SK-N-SH treated with all-trans-retinoic acid at 6 μM for 48 hours (cell line): ENCODE measurements at regions not wholly inside any gene's neighbourhood (a gene's known extent, or its start where the extent isn't known, plus 50 kb on each side); places are given as distances from the start of the nearest gene placed in this dataset.

Experiments
- ARNTL ChIP-seq: fragments of 450-650 bp; formaldehyde crosslinking; IDR thresholded peaks from 2 replicates; pipeline ENCODE4 v1.5.0; 2020; ENCODE audit warnings: low read depth, mild to moderate bottlenecking, moderate library complexity, borderline replicate concordance
- ESRRG ChIP-seq: fragments of 250-450 bp; sonication (Bioruptor Pico); IDR thresholded peaks from 2 replicates; pipeline ENCODE4 v1.6.1; 2021; ENCODE audit warnings: mild to moderate bottlenecking
- RARB ChIP-seq: fragments of 250-450 bp; sonication (Bioruptor Pico); IDR thresholded peaks from 2 replicates; pipeline ENCODE4 v1.8.0; 2021; ENCODE audit warnings: mild to moderate bottlenecking, moderate library complexity
- SNAI2 ChIP-seq: fragments of 250-450 bp; sonication (Bioruptor Pico); IDR thresholded peaks from 2 replicates; pipeline ENCODE4 v1.5.0; 2020; ENCODE audit warnings: mild to moderate bottlenecking, moderate library complexity
- TCF4 ChIP-seq: fragments of 250-450 bp; sonication (Bioruptor Pico); IDR thresholded peaks from 2 replicates; pipeline ENCODE4 v1.8.0; 2021; ENCODE audit warnings: mild to moderate bottlenecking, moderate library complexity, borderline replicate concordance
- ZFP3 ChIP-seq: fragments of 250-450 bp; sonication (Bioruptor Pico); IDR thresholded peaks from 2 replicates; pipeline ENCODE4 v1.5.0; 2020; ENCODE audit warnings: mild to moderate bottlenecking, moderate library complexity
- ZFP30 ChIP-seq: fragments of 450-650 bp; formaldehyde crosslinking; IDR thresholded peaks from 2 replicates; pipeline ENCODE4 v1.5.0; 2022; ENCODE audit warnings: mild to moderate bottlenecking, moderate library complexity
- ZNF8 ChIP-seq: fragments of 450-650 bp; formaldehyde crosslinking; IDR thresholded peaks from 2 replicates; pipeline ENCODE4 v1.5.0; 2020; ENCODE audit warnings: mild to moderate bottlenecking, moderate library complexity
- TF ChIP-seq, protein P1 (sequence below): fragments of 250-450 bp; sonication (Bioruptor Pico); IDR thresholded peaks from 2 replicates; pipeline ENCODE4 v1.5.0; 2020; ENCODE audit warnings: mild to moderate bottlenecking, moderate library complexity
- TF ChIP-seq, protein P2 (sequence below): fragments of 250-450 bp; sonication (Bioruptor Pico); IDR thresholded peaks from 2 replicates; pipeline ENCODE4 v1.8.0; 2020; ENCODE audit warnings: mild to moderate bottlenecking, moderate library complexity, borderline replicate concordance

GRCh38 chrX:104513162-104513561, 52.8 kb upstream of the IL1RAPL2 start:
- TF ChIP-seq SNAI2 (CRISPR knock-in tag) (no peak), RARB (CRISPR knock-in tag) (no peak), TCF4 (no peak), ZNF8 (CRISPR knock-in tag) (no peak), ESRRG (CRISPR knock-in tag) (no peak), ZFP3 (CRISPR knock-in tag) (no peak), ZFP30 (no peak), ARNTL (CRISPR knock-in tag) (no peak)
- TF ChIP-seq, protein P1, sequence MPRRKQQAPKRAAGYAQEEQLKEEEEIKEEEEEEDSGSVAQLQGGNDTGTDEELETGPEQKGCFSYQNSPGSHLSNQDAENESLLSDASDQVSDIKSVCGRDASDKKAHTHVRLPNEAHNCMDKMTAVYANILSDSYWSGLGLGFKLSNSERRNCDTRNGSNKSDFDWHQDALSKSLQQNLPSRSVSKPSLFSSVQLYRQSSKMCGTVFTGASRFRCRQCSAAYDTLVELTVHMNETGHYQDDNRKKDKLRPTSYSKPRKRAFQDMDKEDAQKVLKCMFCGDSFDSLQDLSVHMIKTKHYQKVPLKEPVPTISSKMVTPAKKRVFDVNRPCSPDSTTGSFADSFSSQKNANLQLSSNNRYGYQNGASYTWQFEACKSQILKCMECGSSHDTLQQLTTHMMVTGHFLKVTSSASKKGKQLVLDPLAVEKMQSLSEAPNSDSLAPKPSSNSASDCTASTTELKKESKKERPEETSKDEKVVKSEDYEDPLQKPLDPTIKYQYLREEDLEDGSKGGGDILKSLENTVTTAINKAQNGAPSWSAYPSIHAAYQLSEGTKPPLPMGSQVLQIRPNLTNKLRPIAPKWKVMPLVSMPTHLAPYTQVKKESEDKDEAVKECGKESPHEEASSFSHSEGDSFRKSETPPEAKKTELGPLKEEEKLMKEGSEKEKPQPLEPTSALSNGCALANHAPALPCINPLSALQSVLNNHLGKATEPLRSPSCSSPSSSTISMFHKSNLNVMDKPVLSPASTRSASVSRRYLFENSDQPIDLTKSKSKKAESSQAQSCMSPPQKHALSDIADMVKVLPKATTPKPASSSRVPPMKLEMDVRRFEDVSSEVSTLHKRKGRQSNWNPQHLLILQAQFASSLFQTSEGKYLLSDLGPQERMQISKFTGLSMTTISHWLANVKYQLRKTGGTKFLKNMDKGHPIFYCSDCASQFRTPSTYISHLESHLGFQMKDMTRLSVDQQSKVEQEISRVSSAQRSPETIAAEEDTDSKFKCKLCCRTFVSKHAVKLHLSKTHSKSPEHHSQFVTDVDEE: no peak
- TF ChIP-seq, protein P2, sequence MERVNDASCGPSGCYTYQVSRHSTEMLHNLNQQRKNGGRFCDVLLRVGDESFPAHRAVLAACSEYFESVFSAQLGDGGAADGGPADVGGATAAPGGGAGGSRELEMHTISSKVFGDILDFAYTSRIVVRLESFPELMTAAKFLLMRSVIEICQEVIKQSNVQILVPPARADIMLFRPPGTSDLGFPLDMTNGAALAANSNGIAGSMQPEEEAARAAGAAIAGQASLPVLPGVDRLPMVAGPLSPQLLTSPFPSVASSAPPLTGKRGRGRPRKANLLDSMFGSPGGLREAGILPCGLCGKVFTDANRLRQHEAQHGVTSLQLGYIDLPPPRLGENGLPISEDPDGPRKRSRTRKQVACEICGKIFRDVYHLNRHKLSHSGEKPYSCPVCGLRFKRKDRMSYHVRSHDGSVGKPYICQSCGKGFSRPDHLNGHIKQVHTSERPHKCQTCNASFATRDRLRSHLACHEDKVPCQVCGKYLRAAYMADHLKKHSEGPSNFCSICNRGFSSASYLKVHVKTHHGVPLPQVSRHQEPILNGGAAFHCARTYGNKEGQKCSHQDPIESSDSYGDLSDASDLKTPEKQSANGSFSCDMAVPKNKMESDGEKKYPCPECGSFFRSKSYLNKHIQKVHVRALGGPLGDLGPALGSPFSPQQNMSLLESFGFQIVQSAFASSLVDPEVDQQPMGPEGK (CRISPR knock-in tag): no peak
